DND-41 (cell line): ENCODE measurements at regions not wholly inside any gene's neighbourhood (a gene's known extent, or its start where the extent isn't known, plus 50 kb on each side); places are given as distances from the start of the nearest gene placed in this dataset.

Experiments used
- ATAC-seq: fragments of 200-7000 bp; cut with Tn5 transposase; 3 replicates; pipeline ENCODE4 v1.9.1; 2021; ENCODE audit warnings: low read depth; ENCODE audit not compliant: insufficient read depth
- DNase-seq: peaks from one replicate; pipeline ENCODE4 v3.0.0-alpha.2; 2020
- H2AFZ ChIP-seq: 2 replicates; pipeline ENCODE4 v1.6.0; 2012; ENCODE audit warnings: low read depth, low read length
- H3K27ac ChIP-seq: 2 replicates; pipeline ENCODE4 v1.5.1; 2012; ENCODE audit warnings: low read length, inconsistent platforms
- H3K27me3 ChIP-seq: fragments of 200-600 bp; sonication (generic); 2 replicates; pipeline ENCODE4 v1.6.0; 2012; ENCODE audit warnings: low read length, mild to moderate bottlenecking, inconsistent platforms; ENCODE audit not compliant: insufficient read depth, poor library complexity
- H3K36me3 ChIP-seq: 2 replicates; pipeline ENCODE4 v1.5.1; 2012; ENCODE audit warnings: low read length, inconsistent platforms; ENCODE audit not compliant: insufficient read depth
- H3K4me1 ChIP-seq: 2 replicates; pipeline ENCODE4 v1.5.1; 2012; ENCODE audit warnings: mild to moderate bottlenecking, low read length; ENCODE audit not compliant: insufficient read depth
- H3K4me2 ChIP-seq: 2 replicates; pipeline ENCODE4 v1.6.0; 2012; ENCODE audit warnings: mild to moderate bottlenecking, moderate library complexity, low read length, inconsistent platforms; ENCODE audit not compliant: insufficient read depth
- H3K4me3 ChIP-seq, 2 experiments: fragments of 200-600 bp in 1 of 2; shearing (Covaris generic) in 1 of 2; 2 replicates each; pipeline ENCODE4 v1.5.1; 2012 to 2016; ENCODE audit warnings: inconsistent platforms in 2 of 2, low read length in 2 of 2, mild to moderate bottlenecking in 2 of 2, low read depth in 1 of 2, moderate library complexity in 1 of 2
- H3K79me2 ChIP-seq: 2 replicates; pipeline ENCODE4 v1.6.0; 2012; ENCODE audit warnings: low read length, inconsistent platforms; ENCODE audit not compliant: insufficient read depth
- H3K9ac ChIP-seq: 2 replicates; pipeline ENCODE4 v1.6.0; 2012; ENCODE audit warnings: low read depth, mild to moderate bottlenecking, inconsistent platforms, low read length, moderate library complexity
- H3K9me3 ChIP-seq: 2 replicates; pipeline ENCODE4 v1.5.1; 2012; ENCODE audit warnings: low read length, moderate library complexity, mild to moderate bottlenecking, inconsistent platforms; ENCODE audit not compliant: insufficient read depth, severe bottlenecking
- H4K20me1 ChIP-seq: 2 replicates; pipeline ENCODE4 v1.6.0; 2012; ENCODE audit warnings: low read length; ENCODE audit not compliant: insufficient read depth
- CTCF ChIP-seq: IDR thresholded peaks from 2 replicates; pipeline ENCODE4 v1.5.1; 2012; ENCODE audit warnings: borderline replicate concordance, low read length, moderate library complexity, mild to moderate bottlenecking; ENCODE audit not compliant: poor library complexity, severe bottlenecking; ENCODE audit errors: extremely low read depth
- EZH2 ChIP-seq: IDR thresholded peaks from 3 replicates; pipeline ENCODE4 v1.6.1; 2012; ENCODE audit warnings: borderline replicate concordance, low read depth, mild to moderate bottlenecking, moderate library complexity, low read length, inconsistent platforms; ENCODE audit not compliant: severe bottlenecking

- Histone ChIP-seq H3K4me3 (no peak overlapping the region), H3K4me2 (no peak overlapping the region), H3K4me1 (no peaks in the 10 kb centered on the region), H2AFZ (no peak overlapping the region), H3K79me2 (no peaks in the 10 kb centered on the region), H3K27me3 (no peaks in the 10 kb centered on the region), H3K9ac (no peak overlapping the region), H3K27ac (no peak overlapping the region), H4K20me1 (no peaks in the 10 kb centered on the region), H3K36me3 (no peaks in the 10 kb centered on the region), H3K9me3 (no peaks in the 10 kb centered on the region)
- ATAC-seq = no peak
- TF ChIP-seq EZH2 (no peak), CTCF (no peak)
- no peak for DNase-seq
Measured at GRCh38 chr2:129491308-129491707, 488.2 kb upstream of the RAB6C start.

GRCh38 chr2:129492548-129492947 lies 486.9 kb upstream of the RAB6C start:
- H3K4me1 ChIP-seq = no peaks in the 10 kb centered on the region
- TF ChIP-seq CTCF (no peak), EZH2 (no peak)
- H3K27me3 ChIP-seq = no peaks in the 10 kb centered on the region
- H3K9me3 ChIP-seq = no peaks in the 10 kb centered on the region
- H2AFZ ChIP-seq = no peak overlapping the region
- no peak overlapping the region for H3K4me2 ChIP-seq
- H3K79me2 ChIP-seq = no peaks in the 10 kb centered on the region
- H3K27ac ChIP-seq = no peak overlapping the region
- no peak overlapping the region for H3K9ac ChIP-seq
- H4K20me1 ChIP-seq = no peaks in the 10 kb centered on the region
- no peaks in the 10 kb centered on the region for H3K36me3 ChIP-seq
- ATAC-seq = no peak
- DNase-seq = no peak
- H3K4me3 ChIP-seq = no peak overlapping the region

DNA sequence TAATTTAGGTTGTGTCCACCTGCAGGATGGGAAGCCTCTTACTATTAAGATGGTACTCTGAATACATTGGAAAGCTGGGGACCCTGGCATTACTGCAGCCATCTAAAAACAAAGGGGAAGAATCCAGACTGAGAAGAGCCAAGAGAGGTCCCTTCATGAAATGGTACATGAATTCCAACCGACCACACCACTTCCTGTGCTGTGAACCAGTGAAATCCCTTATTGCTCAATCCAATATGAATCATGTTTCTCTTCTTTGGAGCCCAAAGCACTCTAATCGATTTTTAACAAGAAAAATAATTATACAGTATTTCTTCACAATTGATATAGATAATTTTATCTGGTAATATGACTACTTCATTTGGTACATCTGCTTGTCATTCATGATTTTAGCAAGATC lies 479.7 kb upstream of the RAB6C start:
- Histone ChIP-seq H3K4me1 (no peaks in the 10 kb centered on the region), H3K27me3 (peaks cover 3% of the 10 kb centered on the region), H3K36me3 (no peaks in the 10 kb centered on the region), H3K27ac (no peak overlapping the region), H3K4me3 (no peak overlapping the region), H2AFZ (no peak overlapping the region), H3K4me2 (no peak overlapping the region), H3K79me2 (no peaks in the 10 kb centered on the region), H3K9ac (no peak overlapping the region), H3K9me3 (no peaks in the 10 kb centered on the region), H4K20me1 (no peaks in the 10 kb centered on the region)
- TF ChIP-seq EZH2 = no peak
- no peak for TF ChIP-seq CTCF
- ATAC-seq (no peak), DNase-seq (no peak)

- no peak overlapping the region for H3K27ac ChIP-seq
- H3K79me2 ChIP-seq = no peaks in the 10 kb centered on the region
- no peak overlapping the region for H3K4me2 ChIP-seq
- no peak overlapping the region for H3K9ac ChIP-seq
- no peaks in the 10 kb centered on the region for H3K9me3 ChIP-seq
- no peak for DNase-seq
- no peaks in the 10 kb centered on the region for H4K20me1 ChIP-seq
- H3K4me3 ChIP-seq = no peak overlapping the region
- peaks cover 6% of the 10 kb centered on the region for H3K27me3 ChIP-seq
- TF ChIP-seq EZH2 (no peak), CTCF (no peak)
- no peak for ATAC-seq
- H2AFZ ChIP-seq = no peak overlapping the region
- no peaks in the 10 kb centered on the region for H3K4me1 ChIP-seq
- H3K36me3 ChIP-seq = no peaks in the 10 kb centered on the region
Measured at GRCh38 chr2:129502781-129503180, 476.7 kb upstream of the RAB6C start.
